Upper lobe of left lung (tissue), 6 donors: ENCODE measurements at regions not wholly inside any gene's neighbourhood (a gene's known extent, or its start where the extent isn't known, plus 50 kb on each side); places are given as distances from the start of the nearest gene placed in this dataset.
A peak's percentile ranks its signal among the peaks of the same experiment; 100 is the strongest.

Experiments
- ATAC-seq, 2 donors: fragments of 200-7000 bp; cut with Tn5 transposase; one replicate each; pipeline ENCODE4 v1.9.1; 2022; ENCODE audit warnings: mild to moderate bottlenecking in 2 of 2, moderate library complexity in 2 of 2; ENCODE audit not compliant: low FRiP score in 2 of 2
- DNase-seq, 2 donors: peaks; one replicate each; pipeline ENCODE4 v3.0.0-alpha.2; 2019 to 2020
- H3K27ac ChIP-seq, 4 donors: fragments of 200-600 bp; sonication (generic); one replicate each; pipeline ENCODE4 v1.5.1; 2016 to 2019
- H3K27me3 ChIP-seq, 4 donors: fragments of 200-600 bp; sonication (generic); one replicate each; pipeline ENCODE4 v1.5.1; 2017 to 2019
- H3K36me3 ChIP-seq, 4 donors: fragments of 200-600 bp; sonication (generic); one replicate each; pipeline ENCODE4 v1.5.1; 2016 to 2019
- H3K4me1 ChIP-seq, 4 donors: fragments of 200-600 bp; sonication (generic); one replicate each; pipeline ENCODE4 v1.5.1; 2018 to 2019
- H3K4me3 ChIP-seq, 4 donors: fragments of 200-600 bp; sonication (generic); one replicate each; pipeline ENCODE4 v1.5.1; 2017 to 2019; ENCODE audit warnings: mild to moderate bottlenecking in 2 of 4, moderate library complexity in 1 of 4
- H3K9me3 ChIP-seq, 4 donors: fragments of 200-600 bp; sonication (generic); one replicate each; pipeline ENCODE4 v1.5.1; 2018 to 2019
- CTCF ChIP-seq, 6 experiments: fragments of 450-650 bp in 4 of 6; fragments of 200-600 bp in 2 of 6; sonication (generic) in 2 of 6; IDR thresholded peaks; one replicate each; pipeline ENCODE4 v1.5.1; 2016 to 2019; ENCODE audit warnings: antibody characterized with exemption in 6 of 6
- EP300 ChIP-seq, 4 donors: sonication (generic); formaldehyde crosslinking; IDR thresholded peaks; one replicate each; pipeline ENCODE4 v1.5.1; 2017; ENCODE audit warnings: antibody characterized with exemption in 4 of 4, control low read depth in 2 of 4
- POLR2A ChIP-seq, 4 donors: fragments of 450-650 bp; IDR thresholded peaks; one replicate each; pipeline ENCODE4 v1.5.1; 2016 to 2017; ENCODE audit warnings: antibody characterized with exemption in 4 of 4, mild to moderate bottlenecking in 2 of 4
- POLR2AphosphoS5 ChIP-seq, 2 donors: sonication (generic); formaldehyde crosslinking; IDR thresholded peaks; one replicate each; pipeline ENCODE4 v1.5.1; 2017; ENCODE audit warnings: antibody characterized with exemption in 2 of 2
- WGBS, 2 donors: methylation state at CpG; one replicate each; pipeline ENCODE4 v1.1.5; 2017 to 2018; 5-methylcytosine and 5-hydroxymethylcytosine counted together
- donor health status: DM: no; HTN: no; CAD: no; lungs with moderate emphysema.
- donor health status: DM: no; HTN: yes; CAD: no; lungs with severe emphysema.

GRCh38 chr10:58107506-58107905 lies 160.2 kb downstream of the IPMK start:
- Histone ChIP-seq H3K27ac (no peak overlapping the region), H3K4me3 (no peak overlapping the region), H3K9me3 (no peaks in the 10 kb centered on the region), H3K27me3 (no peaks in the 10 kb centered on the region), H3K36me3 (no peaks in the 10 kb centered on the region), H3K4me1 (no peaks in the 10 kb centered on the region)
- WGBS, 2 donors, result 81 to 87% methylated on average over 2 of the region's 2 CpGs
- ATAC-seq (peak in 1 of 2 donors; percentile 51), DNase-seq (no peak)
- TF ChIP-seq POLR2AphosphoS5 (IDR thresholded peaks at IDR 0.05) (no peak), EP300 (IDR thresholded peaks at IDR 0.05) (no peak), CTCF (IDR thresholded peaks at IDR 0.05) (no peak), POLR2A (IDR thresholded peaks at IDR 0.05) (no peak)

GRCh38 chr10:58106211-58107035 lies 161.3 kb downstream of the IPMK start:
- DNase-seq (peak in 1 of 2 donors; percentile 72), ATAC-seq (peak in 1 of 2 donors; percentile 49)
- 93 to 97% methylated on average over 37 to 40 of the region's 40 CpGs for WGBS, 2 donors

GRCh38 chr10:58104351-58104751 lies 163.3 kb downstream of the IPMK start:
- Histone ChIP-seq H3K9me3 (no peaks in the 10 kb centered on the region), H3K27ac (no peak overlapping the region), H3K4me1 (no peaks in the 10 kb centered on the region), H3K27me3 (no peaks in the 10 kb centered on the region), H3K4me3 (no peak overlapping the region), H3K36me3 (no peaks in the 10 kb centered on the region)
- DNase-seq (no peak), ATAC-seq (peak in 1 of 2 donors; percentile 60)
- TF ChIP-seq POLR2AphosphoS5 (IDR thresholded peaks at IDR 0.05) (no peak), CTCF (IDR thresholded peaks at IDR 0.05) (no peak), EP300 (IDR thresholded peaks at IDR 0.05) (no peak), POLR2A (IDR thresholded peaks at IDR 0.05) (no peak)

More at GRCh38 chr10:58106211-58107035, 161.3 kb downstream of the IPMK start:
- Histone ChIP-seq H3K27me3 (no peaks in the 10 kb centered on the region), H3K36me3 (no peaks in the 10 kb centered on the region), H3K9me3 (no peaks in the 10 kb centered on the region), H3K27ac (no peak overlapping the region), H3K4me3 (no peak overlapping the region), H3K4me1 (no peaks in the 10 kb centered on the region)
- TF ChIP-seq POLR2A (IDR thresholded peaks at IDR 0.05), result no peak
- TF ChIP-seq POLR2AphosphoS5 (IDR thresholded peaks at IDR 0.05), result no peak
- TF ChIP-seq CTCF (IDR thresholded peaks at IDR 0.05), result no peak
- no peak for TF ChIP-seq EP300 (IDR thresholded peaks at IDR 0.05)

- H3K27me3 ChIP-seq, result no peaks in the 10 kb centered on the region
- ATAC-seq (no peak), DNase-seq (no peak)
- TF ChIP-seq EP300 (IDR thresholded peaks at IDR 0.05) (no peak), CTCF (IDR thresholded peaks at IDR 0.05) (no peak), POLR2A (IDR thresholded peaks at IDR 0.05) (no peak), POLR2AphosphoS5 (IDR thresholded peaks at IDR 0.05) (no peak)
- no peaks in the 10 kb centered on the region for H3K4me1 ChIP-seq
- WGBS, 2 donors, result 58 to 59% methylated on average over 7 of the region's 7 CpGs
- no peak overlapping the region for H3K4me3 ChIP-seq
- H3K9me3 ChIP-seq, result no peaks in the 10 kb centered on the region
- no peaks in the 10 kb centered on the region for H3K36me3 ChIP-seq
- H3K27ac ChIP-seq, result no peak overlapping the region
Observed at GRCh38 chr10:58102897-58103296, 164.8 kb downstream of the IPMK start.

GRCh38 chr10:58101682-58102081 lies 166.0 kb downstream of the IPMK start:
- Histone ChIP-seq H3K27me3 (no peaks in the 10 kb centered on the region), H3K9me3 (no peaks in the 10 kb centered on the region), H3K4me1 (no peaks in the 10 kb centered on the region), H3K27ac (no peak overlapping the region), H3K36me3 (no peaks in the 10 kb centered on the region), H3K4me3 (no peak overlapping the region)
- WGBS, 2 donors, result 76 to 86% methylated on average over 1 of the region's 1 CpG
- TF ChIP-seq POLR2A (IDR thresholded peaks at IDR 0.05) (no peak), CTCF (IDR thresholded peaks at IDR 0.05) (no peak), POLR2AphosphoS5 (IDR thresholded peaks at IDR 0.05) (no peak), EP300 (IDR thresholded peaks at IDR 0.05) (no peak)
- DNase-seq (no peak), ATAC-seq (no peak)
